Lower lobe of right lung (tissue), 2 donors: ENCODE measurements at regions not wholly inside any gene's neighbourhood (a gene's known extent, or its start where the extent isn't known, plus 50 kb on each side); places are given as distances from the start of the nearest gene placed in this dataset.

ENCODE experiments used
- ATAC-seq, 2 donors: fragments of 200-7000 bp; cut with Tn5 transposase; one replicate each; pipeline ENCODE4 v1.9.1; 2020 to 2022; ENCODE audit warnings: mild to moderate bottlenecking in 2 of 2, moderate library complexity in 2 of 2
- DNase-seq: peaks from one replicate; pipeline ENCODE4 v3.0.0-alpha.2; 2020
- H3K27ac ChIP-seq: fragments of 200-600 bp; one replicate; pipeline ENCODE4 v1.8.0; 2022
- H3K27me3 ChIP-seq: fragments of 200-600 bp; one replicate; pipeline ENCODE4 v1.8.0; 2022; ENCODE audit warnings: low read depth
- H3K36me3 ChIP-seq: fragments of 200-600 bp; one replicate; pipeline ENCODE4 v1.8.0; 2022; ENCODE audit warnings: mild to moderate bottlenecking
- H3K4me1 ChIP-seq: fragments of 200-600 bp; one replicate; pipeline ENCODE4 v1.8.0; 2022
- H3K4me3 ChIP-seq: fragments of 200-600 bp; one replicate; pipeline ENCODE4 v1.8.0; 2022; ENCODE audit warnings: mild to moderate bottlenecking
- H3K9me3 ChIP-seq: fragments of 200-600 bp; one replicate; pipeline ENCODE4 v1.8.0; 2022
- intact Hi-C: fragments of 100-400 bp; cut with DNase I; formaldehyde crosslinking; loops from one replicate; pipeline ENCODE4 v1.11.0; 2022
- TF ChIP-seq, protein P1 (sequence below): fragments of 200-600 bp; IDR thresholded peaks from one replicate; pipeline ENCODE4 v1.8.0; 2022; ENCODE audit warnings: antibody characterized with exemption, mild to moderate bottlenecking
- donor health status: DM: no; HTN: yes; CAD: no; lungs with severe emphysema.

DNA sequence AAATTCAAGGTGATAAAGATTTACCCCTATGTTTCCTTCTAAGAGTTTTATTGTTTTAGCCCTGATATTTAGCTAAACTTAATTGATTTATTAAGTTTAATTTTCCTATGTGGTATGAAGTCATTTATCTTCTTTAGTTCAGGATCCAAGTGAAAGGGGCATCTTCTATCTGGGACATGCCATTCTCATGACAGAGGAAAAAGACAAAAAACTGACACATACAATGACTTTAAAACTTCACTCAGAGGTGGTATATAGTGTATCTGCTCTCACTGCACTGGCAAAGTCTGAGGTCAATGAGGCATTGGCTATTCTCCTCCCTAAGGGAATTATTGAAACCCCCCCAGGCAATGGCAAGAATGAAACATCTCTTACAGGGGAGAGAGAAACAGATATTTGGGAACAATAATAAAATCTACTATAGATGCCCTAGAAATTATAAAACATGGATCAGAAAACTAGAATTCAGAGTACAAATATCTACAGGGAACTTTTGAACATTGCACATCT lies 237.4 kb downstream of the MYCN start:
- no peak overlapping the region for H3K27ac ChIP-seq
- no peak overlapping the region for H3K4me3 ChIP-seq
- ATAC-seq = no peak
- H3K4me1 ChIP-seq = no peaks in the 10 kb centered on the region
- no peak for DNase-seq
- H3K27me3 ChIP-seq = no peaks in the 10 kb centered on the region
- TF ChIP-seq, protein P1, sequence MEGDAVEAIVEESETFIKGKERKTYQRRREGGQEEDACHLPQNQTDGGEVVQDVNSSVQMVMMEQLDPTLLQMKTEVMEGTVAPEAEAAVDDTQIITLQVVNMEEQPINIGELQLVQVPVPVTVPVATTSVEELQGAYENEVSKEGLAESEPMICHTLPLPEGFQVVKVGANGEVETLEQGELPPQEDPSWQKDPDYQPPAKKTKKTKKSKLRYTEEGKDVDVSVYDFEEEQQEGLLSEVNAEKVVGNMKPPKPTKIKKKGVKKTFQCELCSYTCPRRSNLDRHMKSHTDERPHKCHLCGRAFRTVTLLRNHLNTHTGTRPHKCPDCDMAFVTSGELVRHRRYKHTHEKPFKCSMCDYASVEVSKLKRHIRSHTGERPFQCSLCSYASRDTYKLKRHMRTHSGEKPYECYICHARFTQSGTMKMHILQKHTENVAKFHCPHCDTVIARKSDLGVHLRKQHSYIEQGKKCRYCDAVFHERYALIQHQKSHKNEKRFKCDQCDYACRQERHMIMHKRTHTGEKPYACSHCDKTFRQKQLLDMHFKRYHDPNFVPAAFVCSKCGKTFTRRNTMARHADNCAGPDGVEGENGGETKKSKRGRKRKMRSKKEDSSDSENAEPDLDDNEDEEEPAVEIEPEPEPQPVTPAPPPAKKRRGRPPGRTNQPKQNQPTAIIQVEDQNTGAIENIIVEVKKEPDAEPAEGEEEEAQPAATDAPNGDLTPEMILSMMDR = no peak
- H3K36me3 ChIP-seq = no peaks in the 10 kb centered on the region
- no peaks in the 10 kb centered on the region for H3K9me3 ChIP-seq
- intact Hi-C loops = no loop called here

DNA sequence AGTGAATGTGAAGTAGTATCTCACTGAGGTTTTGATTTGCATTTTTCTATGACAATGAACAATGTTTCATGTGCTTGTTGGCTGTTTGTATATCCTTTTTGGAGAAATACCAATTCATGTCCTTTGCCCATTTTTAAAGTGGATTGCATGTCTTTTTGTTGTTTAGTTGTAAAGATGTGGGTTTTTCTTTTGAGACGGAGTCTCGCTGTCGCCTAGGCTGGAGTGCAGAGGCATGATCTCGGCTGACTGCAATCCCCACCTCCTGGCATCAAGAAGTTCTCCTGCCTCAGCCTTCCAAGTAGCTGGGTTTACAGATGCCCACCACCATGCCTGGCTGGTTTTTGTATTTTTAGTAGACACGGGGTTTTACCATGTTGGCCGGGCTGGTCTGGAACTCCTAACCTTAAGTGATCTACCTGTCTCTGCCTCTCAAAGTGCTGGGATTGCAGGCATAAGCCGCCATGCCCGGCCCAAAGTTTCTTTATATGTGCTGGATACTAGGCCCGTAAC lies 236.7 kb downstream of the MYCN start:
- no peak overlapping the region for H3K27ac ChIP-seq
- ATAC-seq (no peak), DNase-seq (no peak)
- H3K9me3 ChIP-seq = no peaks in the 10 kb centered on the region
- intact Hi-C loops = no loop called here
- H3K4me3 ChIP-seq = no peak overlapping the region
- no peaks in the 10 kb centered on the region for H3K4me1 ChIP-seq
- TF ChIP-seq, protein P1 = no peak
- no peaks in the 10 kb centered on the region for H3K27me3 ChIP-seq
- H3K36me3 ChIP-seq = no peaks in the 10 kb centered on the region

- no peak for DNase-seq
- TF ChIP-seq, protein P1 = no peak
- Histone ChIP-seq H3K27me3 (no peaks in the 10 kb centered on the region), H3K4me1 (no peaks in the 10 kb centered on the region), H3K27ac (no peak overlapping the region), H3K9me3 (no peaks in the 10 kb centered on the region), H3K4me3 (no peak overlapping the region), H3K36me3 (no peaks in the 10 kb centered on the region)
- intact Hi-C loops = no loop called here
- no peak for ATAC-seq
Observed at GRCh38 chr2:16175247-16175825, 235.0 kb downstream of the MYCN start.

GRCh38 chr2:16174693-16175045 lies 234.3 kb downstream of the MYCN start:
- intact Hi-C loops = no loop called here
- Histone ChIP-seq H3K27me3 (no peaks in the 10 kb centered on the region), H3K36me3 (no peaks in the 10 kb centered on the region), H3K4me3 (no peak overlapping the region), H3K9me3 (no peaks in the 10 kb centered on the region), H3K4me1 (no peaks in the 10 kb centered on the region), H3K27ac (no peak overlapping the region)
- no peak for ATAC-seq
- no peak for DNase-seq
- TF ChIP-seq, protein P1 = no peak

- Histone ChIP-seq H3K4me1 (no peaks in the 10 kb centered on the region), H3K4me3 (no peak overlapping the region), H3K27me3 (no peaks in the 10 kb centered on the region), H3K9me3 (no peaks in the 10 kb centered on the region), H3K36me3 (no peaks in the 10 kb centered on the region), H3K27ac (no peak overlapping the region)
- intact Hi-C loops = no loop called here
- DNase-seq = no peak
- TF ChIP-seq, protein P1 = no peak
- no peak for ATAC-seq
Observed at GRCh38 chr2:16173893-16174692, 233.7 kb downstream of the MYCN start.
